ENCODE measurements at regions not wholly inside any gene's neighbourhood (a gene's known extent, or its start where the extent isn't known, plus 50 kb on each side); places are given as distances from the start of the nearest gene placed in this dataset.

DNA sequence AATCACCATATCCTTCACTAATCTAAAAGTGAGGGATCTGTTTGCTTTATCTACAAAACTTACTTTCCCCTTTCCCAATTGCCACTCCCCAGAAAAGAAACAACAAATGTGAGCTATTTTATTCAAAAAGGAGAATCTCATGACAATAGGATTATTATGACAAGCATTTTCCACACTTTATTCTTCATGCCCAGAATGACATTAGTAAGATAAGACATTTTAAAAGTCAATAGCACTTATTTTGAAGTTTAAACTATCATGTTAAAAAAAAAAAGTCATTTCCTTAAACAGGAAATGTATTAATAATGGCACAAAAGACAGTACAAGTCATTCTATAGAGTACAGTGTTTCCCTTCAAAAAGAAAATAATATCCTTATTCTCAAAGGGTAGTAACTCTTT lies 58.8 kb upstream of the HNRNPA3 start:
- TF ChIP-seq POLR2AphosphoS5 (IDR thresholded peaks at IDR 0.05) (no peak), CTCF (IDR thresholded peaks at IDR 0.05) (no peak), EP300 (IDR thresholded peaks at IDR 0.05) (no peak)

All from stomach (tissue), 4 donors.